Left forelimb (tissue), 1 donor: ENCODE measurements at regions not wholly inside any gene's neighbourhood (a gene's known extent, or its start where the extent isn't known, plus 50 kb on each side); places are given as distances from the start of the nearest gene placed in this dataset.

Experiments used
- DNase-seq: peaks from one replicate; pipeline ENCODE4 v3.0.0-alpha.2; 2018; ENCODE audit warnings: low spot score

DNA sequence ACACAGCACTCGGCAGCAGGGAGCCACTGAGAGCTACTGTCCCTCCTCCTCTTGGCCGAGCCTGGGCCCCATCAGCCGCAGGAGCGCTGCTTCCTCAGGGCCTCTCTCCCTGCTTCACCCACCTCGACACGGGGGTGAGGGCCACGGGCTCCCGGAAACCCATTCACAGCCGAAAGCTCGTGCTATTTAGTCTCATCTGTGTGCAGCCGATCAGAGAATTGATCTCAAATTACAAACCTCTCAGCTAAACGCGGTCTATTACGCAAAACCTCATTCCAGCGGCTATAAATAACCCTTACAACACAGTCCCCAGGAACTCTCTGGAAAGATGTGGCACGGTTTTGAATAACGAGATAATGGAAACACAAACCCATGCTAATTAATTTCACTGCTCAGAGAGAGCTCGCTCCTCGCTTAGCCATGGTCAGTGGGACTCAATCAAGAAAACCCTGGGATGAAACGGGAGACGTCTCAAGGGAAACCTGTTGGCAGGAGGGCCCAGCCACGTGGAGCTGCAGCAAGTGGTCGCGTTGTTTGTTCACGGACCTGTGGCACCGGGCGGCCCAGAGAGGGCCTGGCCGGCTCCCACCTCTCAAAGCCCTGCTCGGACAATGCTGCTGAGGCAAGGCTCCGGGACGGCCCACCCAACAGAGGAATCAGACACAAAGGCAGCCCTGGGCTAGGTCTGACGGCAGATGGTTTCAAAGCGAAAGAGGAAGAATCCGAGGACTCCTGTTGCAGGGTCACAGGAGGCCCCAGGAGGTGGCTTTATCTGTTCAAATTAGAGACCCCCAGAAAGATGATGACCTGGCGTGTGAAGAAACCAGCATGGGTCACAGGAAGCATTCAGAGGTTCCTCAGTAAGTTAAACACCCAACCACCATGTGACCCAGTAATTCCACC lies 210.5 kb downstream of the CTTN start:
- DNase-seq = no peak

DNA sequence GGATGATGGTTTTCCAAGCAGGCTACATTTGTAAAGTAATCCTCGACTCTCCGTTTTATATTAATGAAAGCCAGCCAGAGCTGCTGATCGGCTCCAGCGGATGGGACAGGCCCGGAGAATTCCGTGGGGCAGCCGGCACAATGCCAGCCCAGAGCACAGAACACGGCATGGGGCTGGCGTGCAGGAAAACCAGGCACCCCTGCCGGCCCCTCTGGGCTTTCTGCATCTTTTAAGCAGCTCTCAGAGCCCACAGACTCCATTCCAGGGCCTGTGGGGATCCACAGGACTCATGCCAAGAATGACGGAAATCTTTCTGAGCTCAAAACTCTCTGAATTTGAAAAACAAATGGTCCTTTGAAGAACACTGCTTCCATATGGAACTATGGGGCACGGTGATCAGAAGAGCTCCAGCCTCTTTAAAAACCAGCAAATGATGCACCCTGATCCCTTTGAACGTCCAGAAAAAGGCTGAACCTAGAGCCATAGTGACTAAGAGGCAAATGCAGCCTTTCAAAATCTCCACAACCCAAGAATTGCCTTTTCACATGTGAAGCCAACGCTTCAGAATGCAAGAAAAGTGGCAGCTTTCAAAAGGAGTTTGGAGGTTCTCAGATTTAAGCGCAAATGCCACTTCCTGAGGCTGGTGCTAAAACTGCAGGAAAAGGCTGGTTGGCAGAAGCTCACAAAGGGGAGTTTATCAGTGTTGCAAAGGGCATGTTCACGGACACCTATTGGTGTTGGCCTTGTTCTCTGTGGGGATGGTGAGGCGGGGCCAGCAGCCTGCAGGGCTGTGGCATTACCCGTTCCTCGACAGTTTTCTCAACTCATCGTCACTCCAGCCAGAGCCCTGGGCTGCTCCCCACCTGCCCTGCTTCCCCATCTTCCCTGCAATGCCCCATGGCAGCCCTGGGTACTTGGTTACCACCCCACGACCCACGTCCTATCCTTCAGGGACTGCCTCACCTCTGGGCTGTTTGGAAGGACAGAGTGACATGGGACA lies 212.5 kb downstream of the CTTN start:
- DNase-seq = peak; percentile 79

GRCh38 chr11:70611821-70612220 lies 213.5 kb downstream of the CTTN start:
- no peak for DNase-seq

DNA sequence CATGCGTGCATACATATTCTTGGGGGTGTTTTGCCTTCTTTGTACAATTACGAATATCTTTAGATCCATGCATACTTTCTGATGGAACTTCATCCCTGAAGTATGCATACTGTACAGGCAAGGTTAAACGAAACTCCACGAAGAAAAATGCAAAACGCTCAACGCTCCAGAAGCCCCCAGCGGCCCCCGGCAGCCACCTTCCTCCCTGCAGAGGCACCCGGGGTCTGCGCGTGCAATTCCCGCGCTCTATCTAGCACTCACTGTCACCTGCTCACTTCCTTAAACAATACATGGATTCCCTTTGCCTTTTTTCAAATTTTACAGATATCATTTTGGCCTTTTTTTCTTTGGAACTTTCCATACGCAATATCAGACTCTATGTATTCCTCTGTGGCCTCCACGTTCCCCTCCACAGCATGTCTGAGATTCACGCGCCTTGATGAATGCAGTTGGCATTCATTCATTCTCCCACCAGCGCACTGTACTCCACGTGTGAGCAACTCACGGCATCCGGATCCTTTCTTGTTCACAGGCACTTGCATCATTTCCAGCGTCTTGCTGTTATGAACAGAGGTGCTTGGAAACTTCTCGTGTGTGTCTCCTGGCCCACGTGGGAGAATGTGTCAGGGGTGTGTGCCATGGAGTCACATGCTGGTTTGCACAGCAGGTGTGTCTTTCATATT lies 214.3 kb downstream of the CTTN start:
- DNase-seq = no peak

DNA sequence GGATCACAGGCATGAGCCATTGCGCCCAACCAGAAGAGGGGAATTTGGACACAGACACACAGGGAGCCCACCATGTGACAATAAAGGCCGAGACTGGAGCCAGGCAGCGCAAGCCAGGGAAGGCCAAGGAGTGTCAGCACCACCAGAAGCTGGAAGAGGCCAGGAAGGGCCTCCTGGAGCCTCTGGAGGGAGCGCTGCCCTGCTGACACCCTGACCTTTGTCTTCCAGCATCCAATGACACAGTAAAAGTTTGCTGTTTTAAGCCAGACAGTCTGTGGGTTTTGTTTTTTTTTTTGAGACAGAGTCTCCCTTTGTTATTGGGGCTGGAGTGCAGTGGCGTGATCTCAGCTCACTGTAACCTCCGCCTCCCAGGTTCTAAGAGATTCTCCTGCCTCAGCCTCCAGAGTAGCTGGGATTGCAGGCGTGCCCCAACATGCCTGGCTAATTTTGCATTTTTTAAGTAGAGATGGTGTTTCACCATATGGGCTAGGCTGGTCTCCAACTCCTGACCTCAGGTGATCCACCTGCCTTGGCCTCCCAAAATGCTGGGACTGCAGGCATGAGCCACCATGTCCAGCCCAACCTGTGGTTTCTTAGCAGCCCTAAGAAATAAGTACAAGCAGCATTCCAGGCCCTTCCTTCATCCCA lies 215.8 kb downstream of the CTTN start:
- no peak for DNase-seq

DNA sequence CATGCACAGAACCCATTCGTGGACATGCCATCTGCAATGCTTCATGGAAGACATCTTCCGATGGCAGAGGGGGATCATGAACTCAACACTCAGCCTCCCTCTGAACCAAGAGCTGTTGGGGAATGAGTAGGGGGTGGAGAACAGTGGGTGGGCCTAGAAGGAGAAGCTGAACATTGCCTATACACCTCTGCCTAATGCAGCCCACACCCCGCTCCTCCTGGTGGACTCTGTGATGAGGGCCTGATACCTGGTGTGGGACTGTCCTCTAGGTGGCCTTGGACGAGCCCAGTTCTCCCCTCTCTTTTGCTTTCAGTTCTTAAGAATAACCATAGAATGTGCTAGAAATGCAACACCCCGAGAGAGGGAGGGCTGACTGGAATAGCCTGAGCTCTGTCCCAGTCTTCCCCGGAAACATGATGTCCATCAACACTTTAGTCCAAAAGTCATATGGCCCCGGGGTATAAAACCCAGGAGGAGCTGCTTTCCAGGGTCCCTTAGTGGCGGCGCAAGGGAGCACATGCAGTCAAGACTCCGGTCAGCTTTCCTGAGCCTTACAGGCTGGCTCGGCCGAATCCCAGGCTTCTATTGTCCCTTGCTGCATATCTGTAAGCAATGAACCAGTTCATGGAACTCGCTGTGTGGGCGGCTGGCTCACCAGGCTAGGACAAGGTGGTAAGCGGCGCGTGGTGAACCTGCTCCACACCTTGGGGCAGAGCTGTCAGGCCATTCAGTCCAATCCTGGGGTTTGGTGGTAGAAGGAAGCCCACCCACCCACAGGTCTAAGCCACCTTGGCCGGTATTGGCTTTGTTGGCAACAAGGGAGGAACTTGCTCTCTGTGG lies 216.9 kb downstream of the CTTN start:
- no peak for DNase-seq

- no peak for DNase-seq
Measured at GRCh38 chr11:70616317-70616716, 218.0 kb downstream of the CTTN start.

- no peak for DNase-seq
Measured at GRCh38 chr11:70616938-70617654, 218.8 kb downstream of the CTTN start.

DNA sequence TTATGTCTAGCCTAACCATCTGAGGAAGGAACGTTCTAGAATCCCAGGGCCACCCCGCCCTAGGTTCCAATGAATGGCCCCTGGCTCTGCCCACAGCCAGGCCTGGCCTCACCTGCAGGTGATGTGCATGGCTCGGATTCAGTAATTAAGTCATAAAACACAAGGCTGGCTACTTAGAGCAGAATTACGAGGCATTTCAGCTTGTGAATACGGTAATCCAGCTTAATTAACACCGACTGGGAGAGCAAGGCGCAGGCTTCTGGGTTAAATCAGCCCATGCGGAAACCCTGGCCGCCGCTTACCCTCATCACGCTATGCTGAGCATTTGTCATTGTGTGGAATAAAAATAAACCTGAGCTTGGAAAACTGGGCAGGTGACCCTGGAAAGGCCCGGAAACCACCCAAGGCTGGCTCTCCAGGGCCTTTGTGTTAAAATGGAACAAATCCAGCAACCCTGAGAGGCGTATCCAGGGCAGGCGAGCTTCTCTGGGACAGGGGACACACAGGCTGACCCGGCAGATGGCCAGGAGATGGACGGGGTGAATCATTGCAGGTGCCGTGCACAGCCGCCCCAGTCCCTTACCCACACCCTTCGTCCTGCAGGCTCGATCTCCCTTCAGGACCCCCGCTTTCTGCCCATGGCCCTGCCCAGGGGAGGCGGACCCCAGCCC lies 220.2 kb downstream of the CTTN start:
- DNase-seq = no peak

- DNase-seq = no peak
Measured at GRCh38 chr11:70619591-70619990, 221.3 kb downstream of the CTTN start.

- no peak for DNase-seq
Measured at GRCh38 chr11:70620510-70621184, 222.3 kb downstream of the CTTN start.

DNA sequence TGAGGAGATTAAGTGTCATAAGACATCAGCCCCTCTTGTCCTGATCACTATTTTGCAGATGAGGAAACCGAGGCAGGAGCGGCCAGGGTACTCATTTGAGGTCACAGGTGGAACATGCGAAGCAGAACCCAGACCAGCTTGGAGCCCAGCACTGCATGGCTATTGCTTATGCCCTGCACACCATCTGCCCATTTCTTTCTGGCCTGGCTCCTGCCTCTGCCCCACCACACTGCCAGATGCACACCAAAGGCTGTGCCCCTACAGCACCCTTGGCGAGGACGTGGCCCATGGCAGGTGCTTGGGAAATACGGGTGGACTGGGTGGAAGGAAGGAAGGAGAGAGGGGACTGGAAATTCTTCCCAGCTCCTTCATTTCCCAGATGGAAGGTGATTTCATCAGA lies 222.9 kb downstream of the CTTN start:
- DNase-seq = no peak

DNA sequence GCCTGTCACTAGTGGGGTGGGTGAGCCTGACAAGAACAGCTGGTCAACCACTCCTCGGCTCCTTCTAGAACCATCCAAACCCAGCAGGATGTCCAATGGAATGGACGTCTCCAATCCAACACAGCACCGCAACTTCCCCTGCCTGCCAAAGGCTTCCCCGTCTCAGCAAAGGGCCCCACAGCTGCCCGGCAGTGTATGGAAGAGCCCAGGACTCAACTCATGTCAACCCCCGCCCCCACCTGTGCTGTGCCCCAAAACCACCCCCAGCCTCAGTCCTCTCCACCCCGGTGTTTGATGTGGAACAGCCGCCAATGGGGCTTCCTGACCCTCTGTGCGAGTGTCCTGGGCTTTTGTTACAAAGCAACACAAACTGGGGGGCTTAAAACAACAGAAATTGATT lies 223.8 kb downstream of the CTTN start:
- no peak for DNase-seq

DNA sequence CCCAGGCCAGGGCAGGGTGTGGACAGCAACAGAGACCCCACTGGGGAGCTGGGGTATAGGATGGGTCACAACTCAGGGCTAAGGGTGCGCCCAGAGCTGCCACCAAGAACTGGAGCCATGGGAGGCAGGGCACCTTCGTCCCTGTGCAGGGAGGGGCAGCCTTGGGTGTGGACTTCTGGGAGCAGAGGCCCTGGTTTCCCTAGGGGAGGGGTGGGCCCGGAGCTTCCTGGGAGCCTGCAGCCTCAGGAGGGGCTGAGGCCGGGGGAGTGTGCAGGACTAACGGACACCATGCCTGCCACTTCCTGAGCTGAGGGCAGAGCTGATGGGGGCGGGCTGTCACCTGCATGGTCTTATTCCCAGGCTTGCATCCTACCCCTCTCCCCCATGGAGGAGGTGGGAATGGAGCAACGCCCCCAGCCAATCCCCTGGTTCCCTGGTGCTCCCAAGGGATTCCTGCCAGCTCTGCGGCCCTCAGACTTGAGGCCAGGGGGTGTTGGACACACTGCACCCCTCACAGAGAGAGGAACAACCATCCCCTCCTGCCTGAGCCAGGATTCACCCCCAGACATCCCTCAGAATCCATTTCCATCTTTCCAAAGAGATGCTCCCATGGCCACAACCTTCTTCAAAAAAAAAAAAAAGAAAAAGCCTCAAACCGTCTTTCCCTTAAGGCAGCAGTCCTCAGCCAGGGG lies 225.7 kb downstream of the CTTN start:
- DNase-seq = no peak

GRCh38 chr11:70624598-70624993 lies 226.3 kb downstream of the CTTN start:
- no peak for DNase-seq

- no peak for DNase-seq
Measured at GRCh38 chr11:70625051-70625450, 226.7 kb downstream of the CTTN start.

DNA sequence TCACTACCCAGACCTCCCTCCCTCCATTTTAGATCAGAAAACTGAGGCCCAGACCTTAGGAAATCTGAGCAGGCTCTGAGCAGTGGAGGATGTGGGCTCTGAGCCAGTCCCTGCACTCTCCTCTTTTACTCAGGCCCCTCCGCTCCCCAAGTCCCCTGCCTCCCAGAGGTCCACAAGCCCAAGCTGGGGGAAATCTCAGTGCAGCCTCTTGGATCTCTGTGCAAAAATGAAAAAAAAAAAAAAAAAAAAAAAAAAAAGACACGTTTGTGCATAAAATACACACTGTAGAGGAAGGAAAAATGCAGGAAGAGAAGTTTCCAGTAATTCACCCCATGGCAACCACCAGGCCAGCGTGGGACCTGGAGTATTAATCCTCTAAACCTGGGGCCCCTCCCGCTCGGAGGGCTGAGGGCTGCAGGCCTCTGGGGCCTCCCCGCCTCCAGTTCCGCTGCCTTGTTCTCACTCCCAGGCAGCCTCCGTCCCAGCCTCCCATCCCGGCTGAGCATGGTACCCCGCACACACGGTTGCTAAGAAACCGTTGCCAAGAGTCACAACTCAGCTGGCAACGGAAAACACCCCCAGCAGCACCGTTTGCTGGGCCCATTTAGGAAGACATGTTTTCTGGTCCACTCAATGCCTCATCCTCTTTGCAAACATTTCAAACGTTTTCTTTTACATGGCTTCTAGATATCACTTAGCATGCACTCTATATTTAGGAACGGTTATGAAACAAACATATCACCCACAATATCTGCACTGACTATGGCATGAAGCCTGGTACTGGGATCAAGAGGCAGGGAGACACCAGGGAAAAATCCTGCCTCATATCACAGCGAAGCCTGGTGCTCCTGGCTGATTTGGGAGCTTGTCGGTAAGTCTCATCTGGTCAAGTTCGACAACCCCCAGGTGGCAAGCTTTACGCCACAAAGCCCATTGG lies 227.5 kb downstream of the CTTN start:
- DNase-seq = no peak
